MM.1S (cell line): ENCODE measurements at regions not wholly inside any gene's neighbourhood (a gene's known extent, or its start where the extent isn't known, plus 50 kb on each side); places are given as distances from the start of the nearest gene placed in this dataset.

ENCODE experiments used
- CTCF ChIP-seq: fragments of 300-600 bp; sonication (generic); IDR thresholded peaks from 2 replicates; pipeline ENCODE4 v1.5.1; 2016; ENCODE audit warnings: antibody characterized with exemption, low read length, mixed read lengths
- EZH2 ChIP-seq: fragments of 300-600 bp; sonication (generic); optimal IDR thresholded peaks from 2 replicates; pipeline ENCODE3; 2017; ENCODE audit warnings: low read depth, mild to moderate bottlenecking, antibody characterized with exemption, low read length, mixed read lengths
- EZH2phosphoT487 ChIP-seq: fragments of 300-600 bp; sonication (generic); IDR thresholded peaks from 2 replicates; pipeline ENCODE4 v1.6.1; 2018; ENCODE audit warnings: antibody characterized with exemption, low read length

- TF ChIP-seq CTCF (no peak), EZH2phosphoT487 (no peak), EZH2 (no peak)
Observed at GRCh38 chr17:71885662-71886061, 235.2 kb upstream of the SOX9 start.
